ENCODE measurements at regions not wholly inside any gene's neighbourhood (a gene's known extent, or its start where the extent isn't known, plus 50 kb on each side); places are given as distances from the start of the nearest gene placed in this dataset.

DNA sequence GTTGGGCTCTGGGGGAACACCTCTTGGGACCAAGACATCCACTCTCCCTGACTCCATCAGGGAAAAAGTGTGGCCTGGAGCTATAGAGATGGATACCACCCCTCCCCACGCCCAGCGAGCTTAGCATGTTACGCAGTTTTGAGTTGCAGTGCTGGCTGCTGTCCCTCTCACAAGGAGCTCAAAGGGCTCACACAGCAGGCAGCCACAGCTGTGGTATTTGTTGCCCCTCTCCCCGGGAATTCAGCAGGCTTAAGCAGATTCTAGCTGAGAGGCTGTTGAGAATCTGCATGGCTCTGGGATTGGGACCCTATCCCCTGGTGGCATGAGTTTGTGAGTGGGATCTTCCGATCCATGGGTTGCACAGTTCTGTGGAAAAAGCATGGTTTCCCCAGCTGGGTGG is 673.1 kb upstream of the FSHR start:
- no peak overlapping the region for H3K9ac ChIP-seq (ENCODE audit: low read length)
- ChIA-PET POLR2A (no interaction called here), CTCF (no interaction called here), RAD21 (ENCODE audit: low non-redundant PET in 1 of 2, low total read pairs in 2 of 2, uncharacterized antibody in 2 of 2, unreplicated experiment in 2 of 2) (no interaction called here)
- H3K79me2 ChIP-seq (ENCODE audit: insufficient read depth, low read length): no peaks in the 10 kb centered on the region
- TF ChIP-seq POLR2A (IDR thresholded peaks at IDR 0.05; ENCODE audit: borderline replicate concordance, extremely low read depth, insufficient read depth, insufficient read length) (no peak), SP1 (IDR thresholded peaks at IDR 0.05; ENCODE audit: low read depth) (no peak), CEBPB (IDR thresholded peaks at IDR 0.05; ENCODE audit: low read depth) (no peak), EZH2 (IDR thresholded peaks at IDR 0.05) (no peak), SRF (IDR thresholded peaks at IDR 0.05; ENCODE audit: low read depth) (no peak), EZH2phosphoT487 (IDR thresholded peaks at IDR 0.05; ENCODE audit: borderline replicate concordance) (no peak), CBX3 (IDR thresholded peaks at IDR 0.05; ENCODE audit: low read depth) (no peak), ZNF274 (IDR thresholded peaks at IDR 0.05; ENCODE audit: low read depth, low read length) (no peak)
- TF ChIP-seq, protein P1, sequence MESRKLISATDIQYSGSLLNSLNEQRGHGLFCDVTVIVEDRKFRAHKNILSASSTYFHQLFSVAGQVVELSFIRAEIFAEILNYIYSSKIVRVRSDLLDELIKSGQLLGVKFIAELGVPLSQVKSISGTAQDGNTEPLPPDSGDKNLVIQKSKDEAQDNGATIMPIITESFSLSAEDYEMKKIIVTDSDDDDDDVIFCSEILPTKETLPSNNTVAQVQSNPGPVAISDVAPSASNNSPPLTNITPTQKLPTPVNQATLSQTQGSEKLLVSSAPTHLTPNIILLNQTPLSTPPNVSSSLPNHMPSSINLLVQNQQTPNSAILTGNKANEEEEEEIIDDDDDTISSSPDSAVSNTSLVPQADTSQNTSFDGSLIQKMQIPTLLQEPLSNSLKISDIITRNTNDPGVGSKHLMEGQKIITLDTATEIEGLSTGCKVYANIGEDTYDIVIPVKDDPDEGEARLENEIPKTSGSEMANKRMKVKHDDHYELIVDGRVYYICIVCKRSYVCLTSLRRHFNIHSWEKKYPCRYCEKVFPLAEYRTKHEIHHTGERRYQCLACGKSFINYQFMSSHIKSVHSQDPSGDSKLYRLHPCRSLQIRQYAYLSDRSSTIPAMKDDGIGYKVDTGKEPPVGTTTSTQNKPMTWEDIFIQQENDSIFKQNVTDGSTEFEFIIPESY (IDR thresholded peaks at IDR 0.05; ENCODE audit: extremely low read depth, insufficient replicate concordance, low read length): no peak
- TF ChIP-seq, protein P2, sequence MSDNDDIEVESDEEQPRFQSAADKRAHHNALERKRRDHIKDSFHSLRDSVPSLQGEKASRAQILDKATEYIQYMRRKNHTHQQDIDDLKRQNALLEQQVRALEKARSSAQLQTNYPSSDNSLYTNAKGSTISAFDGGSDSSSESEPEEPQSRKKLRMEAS (IDR thresholded peaks at IDR 0.05): no peak
- intact Hi-C loops (cut with micrococcal nuclease): no loop called here
- no peaks in the 10 kb centered on the region for H3K27me3 ChIP-seq (ENCODE audit: insufficient read depth, low read length)
- no peak overlapping the region for H3K4me3 ChIP-seq (replicated peaks in 1 of 2; ENCODE audit: low read depth in 1 of 2, low read length in 2 of 2)
- no peaks in the 10 kb centered on the region for H3K4me1 ChIP-seq (ENCODE audit: control insufficient read depth in 1 of 2, insufficient read depth in 2 of 2, low read length in 2 of 2)
- no peak overlapping the region for H3K4me2 ChIP-seq (ENCODE audit: low read length)
- H3K9me2 ChIP-seq (ENCODE audit: insufficient read depth): no peaks in the 10 kb centered on the region
- peaks cover 0 to 3% of the 10 kb centered on the region in 2 experiments; a peak in 2 of 4 replicates for H3K9me3 ChIP-seq (ENCODE audit: control insufficient read depth in 1 of 2, insufficient read depth in 1 of 2, low read depth in 1 of 2, low read length in 2 of 2)
- BruUV-seq (replicated peaks): no TSS peak
- no peak overlapping the region for H2AFZ ChIP-seq (ENCODE audit: low read depth, low read length, poor library complexity, severe bottlenecking)
- H3K36me3 ChIP-seq (ENCODE audit: control insufficient read depth in 1 of 2, insufficient read depth in 2 of 2, low read length in 2 of 2): no peaks in the 10 kb centered on the region
- H3K27ac ChIP-seq (ENCODE audit: low read depth, low read length): no peak overlapping the region
- ATAC-seq (no peak), DNase-seq (ENCODE audit: low read depth, low spot score) (no peak)
- no peaks in the 10 kb centered on the region for H4K20me1 ChIP-seq (ENCODE audit: insufficient read depth)
